GM19468 (cell line): ENCODE measurements at regions not wholly inside any gene's neighbourhood (a gene's known extent, or its start where the extent isn't known, plus 50 kb on each side); places are given as distances from the start of the nearest gene placed in this dataset.
"Not testable (repeated sequence)": the region's sequence is repeated elsewhere in the genome, so short reads cannot be mapped to it uniquely, and the experiment has no call there.

Source experiments
- ATAC-seq: cut with Tn5 transposase; IDR thresholded peaks from one replicate; pipeline ENCODE4 v1.9.1; 2021; ENCODE audit warnings: mild to moderate bottlenecking, moderate library complexity, moderate number of reproducible peaks; ENCODE audit not compliant: unreplicated experiment; ENCODE audit errors: extremely low read depth

DNA sequence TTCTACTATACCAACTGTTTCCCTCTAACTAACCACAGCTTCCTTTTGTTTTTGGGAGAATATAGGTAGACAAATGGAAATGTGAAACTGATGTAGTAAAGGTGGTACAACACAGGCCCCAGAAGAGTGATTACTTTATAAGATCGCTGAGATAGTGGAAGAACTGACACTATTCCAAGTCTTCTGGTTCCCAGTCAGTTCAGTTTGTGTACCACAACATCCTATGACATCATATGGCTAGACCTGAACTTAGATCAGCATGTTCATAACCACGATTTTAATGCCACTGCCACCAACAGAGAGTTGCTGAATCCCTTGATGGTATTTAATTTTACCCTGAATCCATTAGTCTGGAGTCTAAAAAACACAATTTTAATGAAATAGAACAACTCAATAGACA, 328.9 kb downstream of the GPD2 start:
- no peak for ATAC-seq

GRCh38 chr2:156765450-156765849, 329.3 kb downstream of the GPD2 start:
- no peak for ATAC-seq

DNA sequence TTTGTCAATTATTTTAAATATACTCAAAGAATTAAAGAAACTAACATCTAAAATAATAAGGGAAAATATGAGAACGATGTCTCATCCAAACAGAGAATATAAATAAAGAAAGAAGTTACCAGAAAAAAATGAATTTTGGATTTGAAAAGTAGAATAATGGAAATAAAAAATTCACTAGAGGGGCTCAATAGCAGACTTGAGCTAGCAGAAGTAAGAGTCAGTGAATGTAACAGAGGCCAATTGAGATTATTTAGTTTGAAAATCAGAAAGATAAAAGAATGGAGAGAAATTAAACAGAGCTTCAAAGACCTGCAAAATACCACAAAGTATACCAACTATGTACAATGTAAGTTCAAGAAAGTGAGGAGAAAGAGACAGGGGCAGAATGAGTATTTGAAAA, 333.6 kb downstream of the GPD2 start:
- no peak for ATAC-seq

DNA sequence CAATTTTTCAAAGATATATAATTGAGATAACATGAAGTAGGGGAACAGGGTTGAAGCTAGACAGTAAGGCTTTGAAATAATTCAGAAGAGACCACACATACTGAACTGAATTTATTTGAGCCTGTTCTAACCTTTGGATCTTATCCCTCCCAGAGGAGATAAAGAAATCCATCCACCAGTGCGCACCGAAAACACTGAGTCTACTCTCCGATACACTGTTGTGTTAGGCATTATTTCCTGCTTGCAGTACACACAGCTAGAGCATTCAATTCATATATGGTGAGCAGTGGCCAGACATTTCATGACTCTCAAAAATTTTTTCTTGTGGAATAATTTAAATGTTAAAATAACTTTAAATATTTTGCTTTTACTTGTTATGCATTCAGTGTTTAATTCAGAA, 342.7 kb downstream of the GPD2 start:
- no peak for ATAC-seq

GRCh38 chr2:156779416-156780120, 343.4 kb downstream of the GPD2 start:
- ATAC-seq, result no peak

GRCh38 chr2:156781677-156782076, 345.5 kb downstream of the GPD2 start:
- not testable (repeated sequence) for ATAC-seq

DNA sequence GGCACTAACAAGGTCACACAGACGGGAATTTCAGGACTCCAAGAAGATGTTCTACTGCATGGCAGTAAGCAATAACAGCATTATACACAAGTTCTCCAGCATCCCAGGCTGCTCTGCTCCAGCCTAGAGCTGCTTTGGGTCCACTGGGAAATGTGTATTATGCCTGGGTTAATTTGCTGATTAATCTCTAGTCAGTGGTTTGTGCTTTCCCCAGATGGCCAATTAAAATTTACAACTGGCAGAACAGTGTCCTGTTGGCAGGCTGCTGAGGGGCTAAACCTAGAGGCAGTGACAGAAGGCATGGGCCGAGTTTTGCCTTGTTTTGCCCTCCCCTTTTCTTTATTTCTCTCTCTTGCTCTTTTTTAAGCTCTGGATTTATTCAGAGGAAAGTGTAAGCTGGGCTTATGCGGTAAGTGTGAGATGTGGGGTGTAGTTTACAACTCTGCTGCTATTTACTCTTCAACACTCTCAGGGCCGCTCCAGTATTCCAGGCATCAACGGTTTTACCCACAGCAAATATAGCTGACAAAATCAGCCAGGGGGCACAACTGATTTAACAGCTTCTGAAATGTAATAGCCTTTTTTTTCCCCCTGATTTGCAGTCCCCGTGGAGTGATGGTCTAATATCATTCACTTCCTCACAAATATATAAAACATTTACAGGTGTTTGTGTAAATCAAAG, 348.0 kb downstream of the GPD2 start:
- ATAC-seq, result no peak

GRCh38 chr2:156787517-156787916, 351.3 kb downstream of the GPD2 start:
- ATAC-seq, result no peak

DNA sequence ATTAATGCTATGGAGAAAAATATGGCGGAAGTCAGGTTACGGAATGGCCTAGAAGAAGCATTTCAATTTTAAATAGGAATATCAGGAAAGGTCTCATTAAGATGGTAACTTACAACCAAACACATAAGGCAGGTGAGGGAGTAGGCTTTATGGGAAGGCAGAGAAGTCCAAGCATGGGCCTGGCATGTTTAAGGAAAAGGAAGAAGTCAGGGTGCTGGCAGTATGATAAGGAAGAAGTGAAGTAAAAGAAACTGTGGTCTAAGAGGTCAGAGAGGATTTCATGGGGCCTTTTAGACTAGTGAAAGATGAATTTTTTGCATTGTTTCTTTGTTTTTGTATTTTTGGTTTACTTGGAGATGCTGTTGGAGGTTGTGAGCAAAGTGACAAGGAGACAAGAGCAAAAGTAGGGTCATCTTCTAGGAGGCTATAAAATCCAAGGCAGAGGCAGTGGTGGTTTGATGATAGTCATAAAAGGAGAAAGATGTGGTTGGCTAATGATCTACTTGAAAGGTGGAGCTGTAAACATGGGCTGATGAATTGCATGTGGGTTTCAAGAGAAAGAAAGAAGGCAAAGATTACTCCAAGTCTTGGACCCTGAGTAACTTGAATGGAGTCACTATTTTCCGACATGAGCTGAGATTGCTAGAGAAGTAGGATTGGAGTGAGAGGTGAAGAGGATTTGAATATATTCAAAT, 354.3 kb downstream of the GPD2 start:
- no peak for ATAC-seq

DNA sequence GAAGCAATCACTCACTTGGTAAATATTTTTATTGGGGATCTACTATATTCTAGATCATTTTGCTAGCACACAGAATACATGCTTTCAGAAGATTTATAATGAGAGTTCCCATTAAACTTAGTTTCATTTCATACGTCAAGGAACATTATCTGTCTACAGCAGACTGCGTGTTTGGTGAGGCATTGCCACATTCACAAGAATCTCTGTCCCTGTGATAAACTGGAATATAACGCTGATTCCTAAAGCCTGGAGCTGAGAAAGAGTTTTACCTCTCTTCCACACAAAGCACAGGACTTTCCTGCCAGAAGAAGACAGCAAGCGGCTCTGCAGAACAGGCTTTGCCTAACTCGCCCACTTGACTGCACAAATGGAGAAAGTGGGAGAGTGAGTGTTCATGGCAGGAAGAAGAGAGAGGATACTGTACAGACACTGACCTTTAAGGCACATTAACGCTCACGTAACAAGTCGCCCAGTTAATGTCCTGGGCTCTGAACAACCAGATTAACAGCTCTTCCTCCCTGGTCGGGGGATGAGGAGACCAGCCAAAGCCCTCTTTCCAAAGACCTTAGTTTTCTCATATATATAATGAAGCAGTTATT, 356.2 kb downstream of the GPD2 start:
- ATAC-seq, result no peak

- ATAC-seq, result no peak
Measured at GRCh38 chr2:156797832-156798231, 361.7 kb downstream of the GPD2 start.

GRCh38 chr2:156800065-156800653, 364.0 kb downstream of the GPD2 start:
- no peak for ATAC-seq

DNA sequence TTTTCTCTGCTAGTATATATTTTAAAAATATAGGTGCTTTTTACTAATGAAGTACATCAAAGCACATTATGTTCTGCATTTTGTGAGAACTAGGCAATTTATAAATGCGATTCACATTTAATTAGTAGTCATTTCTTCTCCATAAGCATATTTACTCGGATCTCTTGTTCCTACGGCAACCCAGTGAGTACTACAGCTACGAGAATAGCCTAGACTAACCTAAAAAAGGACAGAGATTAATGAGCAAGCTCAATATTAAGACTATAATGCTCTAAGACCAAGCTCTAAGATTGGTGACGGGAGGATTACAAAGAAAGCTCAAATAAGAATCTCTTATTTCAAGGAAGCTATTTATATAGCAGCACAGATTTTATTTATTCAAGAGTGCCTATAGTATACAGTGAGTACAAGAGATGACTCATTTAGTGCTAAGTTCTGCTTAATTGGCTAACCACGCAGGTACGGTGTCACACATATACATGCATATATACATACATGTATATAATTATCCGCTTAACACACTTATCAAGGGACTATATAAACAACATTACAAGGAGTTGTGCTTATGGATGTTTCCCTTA, 364.7 kb downstream of the GPD2 start:
- ATAC-seq, result no peak

- no peak for ATAC-seq
Measured at GRCh38 chr2:156803243-156803642, 367.1 kb downstream of the GPD2 start.

DNA sequence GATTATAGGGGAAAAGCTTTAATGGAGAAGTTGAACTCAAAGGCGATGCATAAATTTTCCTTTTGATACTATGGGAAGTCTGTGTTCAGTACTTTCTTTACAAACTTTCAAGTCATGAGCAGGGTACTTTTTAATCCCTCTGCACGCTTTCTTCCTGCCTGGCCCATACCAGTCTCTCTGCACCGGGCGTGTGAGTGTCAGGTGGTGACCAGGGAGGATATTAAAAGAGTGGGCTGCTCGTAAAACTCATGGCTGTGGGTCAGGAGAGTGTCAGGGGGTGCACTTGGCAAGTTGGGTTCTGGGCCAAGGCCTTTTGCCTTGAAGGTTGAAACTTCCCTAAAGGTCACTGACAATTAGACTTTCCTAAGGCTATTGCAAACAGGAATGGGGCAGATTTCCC, 367.8 kb downstream of the GPD2 start:
- no peak for ATAC-seq

DNA sequence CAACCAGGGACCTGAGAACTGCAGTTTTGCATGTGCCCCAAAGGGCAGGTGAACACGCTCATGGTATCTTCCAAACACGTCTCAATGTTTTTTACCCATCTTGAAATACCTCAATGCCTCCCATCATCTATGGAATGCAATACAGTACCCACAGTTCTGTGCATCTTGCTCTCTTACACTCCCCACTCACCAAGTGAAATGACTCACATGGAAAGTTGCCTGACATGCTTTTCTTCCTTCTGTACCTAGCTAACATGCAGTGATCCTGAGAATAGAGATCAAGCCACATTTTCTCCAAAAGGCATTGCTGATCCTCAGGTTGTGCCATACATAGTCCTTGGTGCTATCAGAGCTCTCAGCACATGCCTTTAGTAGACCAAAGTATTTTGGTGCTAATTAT, 373.9 kb downstream of the GPD2 start:
- ATAC-seq, result no peak

DNA sequence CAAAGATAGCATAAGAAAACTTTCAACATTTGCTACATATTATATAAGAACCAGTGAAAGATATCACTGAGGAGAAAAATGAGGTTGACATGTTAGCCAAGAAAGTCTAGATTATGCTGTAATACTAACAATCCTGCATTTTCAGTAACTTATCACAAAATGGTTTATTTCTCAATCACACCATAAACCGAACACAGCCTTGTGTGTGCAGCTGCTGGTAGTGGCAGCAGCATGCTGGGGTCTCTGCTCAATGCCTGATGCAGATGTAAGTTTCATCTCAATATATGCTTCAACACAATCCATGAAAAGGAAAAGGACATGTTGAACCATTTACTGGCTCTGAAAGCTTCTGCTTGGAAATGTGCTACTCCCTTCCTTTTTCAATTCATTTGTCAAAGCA, 376.3 kb downstream of the GPD2 start:
- ATAC-seq, result no peak

GRCh38 chr2:156817430-156817829, 381.3 kb downstream of the GPD2 start:
- ATAC-seq, result no peak

DNA sequence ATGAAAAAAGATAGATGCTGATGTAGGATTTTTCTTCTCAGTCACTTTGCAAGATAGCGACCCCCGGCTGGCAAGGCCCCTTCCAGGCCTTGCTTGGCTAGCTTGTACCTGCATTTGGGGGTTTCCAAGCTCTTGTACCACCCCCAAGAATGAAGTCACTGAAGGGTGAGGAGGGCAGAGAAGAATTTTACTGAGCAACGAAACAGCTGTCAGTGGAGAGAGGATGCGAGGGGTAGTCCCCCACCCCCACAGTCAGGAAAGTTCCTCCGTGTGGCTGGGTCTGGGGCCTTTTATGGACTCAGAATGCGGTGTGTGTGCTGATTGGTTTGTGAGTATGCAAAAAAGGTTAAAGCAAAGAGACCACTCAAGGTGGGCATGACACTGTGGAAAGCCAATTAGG, 382.0 kb downstream of the GPD2 start:
- ATAC-seq, result no peak

DNA sequence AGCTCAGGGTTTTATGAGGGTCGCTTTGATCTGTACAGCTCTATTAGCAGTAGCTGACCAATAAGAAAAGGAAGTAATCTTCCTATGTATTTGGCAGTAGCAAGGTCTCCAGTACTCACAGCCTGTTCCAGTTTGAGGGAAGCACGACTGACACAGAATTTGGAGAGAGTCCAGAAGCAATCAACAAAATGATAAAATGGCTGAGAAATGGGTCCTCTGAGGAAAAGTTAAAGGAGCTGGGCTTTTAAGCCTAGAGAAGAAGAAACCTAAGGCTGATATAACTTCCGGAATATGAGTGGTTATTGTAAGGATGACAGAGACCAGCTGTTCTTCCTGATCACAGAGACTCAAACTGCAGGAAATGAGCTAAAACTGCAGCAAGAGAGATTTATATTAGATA, 382.8 kb downstream of the GPD2 start:
- no peak for ATAC-seq
